AG09319 (cell line): ENCODE measurements at regions not wholly inside any gene's neighbourhood (a gene's known extent, or its start where the extent isn't known, plus 50 kb on each side); places are given as distances from the start of the nearest gene placed in this dataset.

Experiments
- DNase-seq: peaks from one replicate; pipeline ENCODE4 v3.0.0-alpha.2; 2010; ENCODE audit warnings: low read depth; ENCODE audit errors: extremely low read depth
- TF ChIP-seq, protein P1 (sequence below): IDR thresholded peaks from 2 replicates; pipeline ENCODE4 v1.5.1; 2011; ENCODE audit warnings: low read depth, mild to moderate bottlenecking, inconsistent platforms, low read length, moderate library complexity

DNA sequence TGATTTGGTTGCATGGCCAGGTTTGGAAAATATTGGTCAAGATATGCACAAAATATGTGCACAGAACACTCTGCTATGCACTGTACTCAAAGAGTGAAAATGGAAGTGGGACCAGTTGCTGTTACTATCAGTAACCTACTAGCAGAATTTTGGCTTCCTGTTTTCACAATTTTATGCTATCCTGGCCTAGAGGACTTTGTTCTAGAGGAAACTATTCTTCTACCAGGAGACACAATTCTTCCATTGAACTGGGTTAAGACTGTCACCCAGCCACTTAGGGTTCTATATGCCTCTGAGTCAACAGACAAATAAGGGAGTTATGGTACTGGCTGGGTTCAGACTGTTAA, 431.4 kb upstream of the DCC start:
- no peak for DNase-seq
- TF ChIP-seq, protein P1, sequence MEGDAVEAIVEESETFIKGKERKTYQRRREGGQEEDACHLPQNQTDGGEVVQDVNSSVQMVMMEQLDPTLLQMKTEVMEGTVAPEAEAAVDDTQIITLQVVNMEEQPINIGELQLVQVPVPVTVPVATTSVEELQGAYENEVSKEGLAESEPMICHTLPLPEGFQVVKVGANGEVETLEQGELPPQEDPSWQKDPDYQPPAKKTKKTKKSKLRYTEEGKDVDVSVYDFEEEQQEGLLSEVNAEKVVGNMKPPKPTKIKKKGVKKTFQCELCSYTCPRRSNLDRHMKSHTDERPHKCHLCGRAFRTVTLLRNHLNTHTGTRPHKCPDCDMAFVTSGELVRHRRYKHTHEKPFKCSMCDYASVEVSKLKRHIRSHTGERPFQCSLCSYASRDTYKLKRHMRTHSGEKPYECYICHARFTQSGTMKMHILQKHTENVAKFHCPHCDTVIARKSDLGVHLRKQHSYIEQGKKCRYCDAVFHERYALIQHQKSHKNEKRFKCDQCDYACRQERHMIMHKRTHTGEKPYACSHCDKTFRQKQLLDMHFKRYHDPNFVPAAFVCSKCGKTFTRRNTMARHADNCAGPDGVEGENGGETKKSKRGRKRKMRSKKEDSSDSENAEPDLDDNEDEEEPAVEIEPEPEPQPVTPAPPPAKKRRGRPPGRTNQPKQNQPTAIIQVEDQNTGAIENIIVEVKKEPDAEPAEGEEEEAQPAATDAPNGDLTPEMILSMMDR = no peak

DNA sequence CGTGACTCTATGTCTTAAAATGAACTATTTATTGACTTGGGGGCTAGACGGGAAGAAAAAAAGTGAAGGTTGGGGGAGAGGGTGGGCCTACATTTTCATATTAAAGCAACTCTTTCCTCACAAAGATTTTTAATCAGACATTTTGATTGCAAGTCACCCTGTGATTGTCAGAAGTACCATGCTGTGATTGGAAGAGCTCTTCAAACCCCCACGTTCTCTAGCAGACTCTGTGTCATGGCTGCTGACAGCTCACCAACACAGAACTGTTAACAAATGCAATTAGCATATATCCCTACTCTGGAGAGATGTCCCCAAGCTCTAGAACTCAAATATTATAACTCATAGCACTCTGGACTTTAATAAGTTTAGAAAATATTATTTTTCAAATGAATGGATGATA, 428.4 kb upstream of the DCC start:
- DNase-seq = no peak
- TF ChIP-seq, protein P1 = no peak

DNA sequence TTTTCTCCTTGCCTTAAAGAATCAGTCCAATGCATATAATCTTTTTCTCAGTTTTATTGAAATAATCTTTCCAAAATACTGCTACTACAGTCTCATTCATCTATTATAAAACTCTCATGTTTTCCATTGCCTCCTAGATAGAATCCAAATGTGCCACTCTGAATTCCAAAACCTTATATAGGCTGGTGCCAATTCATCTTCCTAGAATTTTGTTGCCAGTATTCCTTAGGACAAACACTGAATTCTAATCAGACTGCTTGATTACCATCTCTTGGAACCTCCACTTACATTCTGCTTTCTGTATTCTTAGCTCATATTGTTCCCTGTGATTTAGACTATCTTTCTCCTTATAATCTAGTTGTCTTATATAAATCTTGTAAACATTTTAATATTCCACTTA, 427.6 kb upstream of the DCC start:
- no peak for DNase-seq
- TF ChIP-seq, protein P1 = no peak

DNA sequence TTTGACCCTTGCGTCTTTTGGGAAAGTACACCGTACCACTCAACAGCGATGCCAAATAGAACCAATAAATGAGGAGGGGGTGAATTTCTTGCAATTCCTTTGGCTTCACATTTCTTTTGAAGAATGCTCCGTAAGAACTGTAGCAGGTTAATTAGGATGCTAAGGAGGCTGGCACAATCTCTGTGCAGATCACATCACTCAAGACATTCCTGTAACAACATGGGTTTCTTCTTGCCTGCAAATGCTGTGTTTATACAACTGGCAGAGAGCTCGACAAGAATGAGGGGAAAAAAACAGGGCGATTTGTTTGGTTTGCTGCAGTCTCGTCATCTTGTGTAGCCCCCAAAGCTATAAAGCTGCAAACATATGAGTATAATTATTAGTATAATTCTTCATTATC, 424.8 kb upstream of the DCC start:
- no peak for DNase-seq
- TF ChIP-seq, protein P1 = no peak

DNA sequence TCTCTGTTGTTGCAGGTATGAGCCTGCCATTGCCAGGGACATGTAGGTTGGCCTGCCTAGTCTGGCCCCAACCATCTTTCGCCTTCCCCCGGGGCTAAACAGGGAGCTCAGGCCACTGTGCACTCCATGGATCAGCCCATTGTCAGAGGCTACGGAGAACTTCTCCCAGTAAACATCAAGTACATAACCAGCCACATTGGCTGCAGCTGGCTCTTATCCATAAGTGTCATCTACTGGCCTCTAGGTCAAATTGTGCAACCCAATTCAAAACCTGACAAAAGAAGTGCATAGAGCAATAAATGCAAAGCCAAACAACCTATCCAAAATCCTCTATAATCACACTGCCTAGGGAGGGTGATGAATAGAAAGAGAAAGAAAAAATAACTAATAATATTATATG, 418.1 kb upstream of the DCC start:
- TF ChIP-seq, protein P1 = no peak
- no peak for DNase-seq

DNA sequence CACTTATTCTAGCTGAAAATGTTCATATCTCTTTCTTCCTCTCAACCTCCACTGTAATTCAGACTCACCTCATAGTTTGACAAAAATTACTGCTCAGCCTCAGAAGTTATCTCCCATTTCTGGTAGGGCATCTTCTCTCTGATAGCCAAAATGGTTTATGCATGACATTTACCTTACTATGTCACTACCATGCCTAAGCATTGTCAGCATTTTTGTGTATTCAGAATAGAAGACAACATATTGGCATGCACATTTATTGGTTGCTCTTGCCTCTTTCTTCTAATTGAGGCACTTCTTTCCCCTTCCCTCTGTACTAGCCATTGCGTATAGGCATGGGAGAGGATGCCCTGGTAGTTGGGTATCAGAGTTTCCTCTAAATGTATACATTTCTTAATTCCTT, 406.1 kb upstream of the DCC start:
- no peak for DNase-seq
- TF ChIP-seq, protein P1 = no peak

DNA sequence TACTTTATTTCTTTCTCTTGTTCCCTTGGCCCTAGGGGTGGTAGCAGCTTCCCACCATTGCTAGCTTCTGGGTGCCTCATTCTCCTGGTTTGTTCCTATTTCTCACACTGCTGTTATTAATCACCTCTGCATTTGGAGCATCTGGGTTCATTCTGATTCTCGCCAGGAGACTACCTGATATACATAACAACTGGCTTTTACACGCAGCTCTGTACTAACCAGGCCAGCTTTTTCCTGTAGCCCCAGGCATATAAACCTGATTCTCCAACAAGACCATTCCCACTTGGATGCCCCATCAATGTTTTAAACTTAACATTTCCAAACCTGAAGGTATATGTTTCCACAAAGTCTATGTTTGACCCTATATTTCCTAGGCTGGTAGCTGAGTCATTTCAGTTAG, 403.9 kb upstream of the DCC start:
- TF ChIP-seq, protein P1 = no peak
- DNase-seq = no peak
